Calu3 (cell line): ENCODE measurements at regions not wholly inside any gene's neighbourhood (a gene's known extent, or its start where the extent isn't known, plus 50 kb on each side); places are given as distances from the start of the nearest gene placed in this dataset.

ENCODE experiments used
- BruUV-seq: library from RNA; stranded (reverse); fragments of 400-500 nt; replicated peaks from 2 replicates; lab custom pipeline; 2021; lab: Mats Ljungman, UMichigan
- CTCF ChIA-PET: fragments of 300-600 bp; sonication (Branson Sonifier 250); formaldehyde crosslinking; loops from one replicate; lab custom pipeline; 2022; ENCODE audit warnings: antibody characterized with exemption; lab: Charles Lee
- DNase-seq: peaks from one replicate; pipeline ENCODE4 v3.0.0; 2022
- H3K27ac Mint-ChIP-seq: one replicate; pipeline ENCODE4 v1.8.0; 2022; ENCODE audit warnings: mixed read lengths; ENCODE audit not compliant: unreplicated experiment
- H3K27me3 Mint-ChIP-seq: one replicate; pipeline ENCODE4 v1.8.0; 2022; ENCODE audit warnings: mixed read lengths; ENCODE audit not compliant: unreplicated experiment
- H3K36me3 Mint-ChIP-seq: one replicate; pipeline ENCODE4 v1.8.0; 2022; ENCODE audit warnings: mild to moderate bottlenecking, moderate library complexity, mixed read lengths; ENCODE audit not compliant: insufficient read depth, unreplicated experiment
- H3K4me1 Mint-ChIP-seq: one replicate; pipeline ENCODE4 v1.8.0; 2022; ENCODE audit warnings: mild to moderate bottlenecking, low read depth, mixed read lengths; ENCODE audit not compliant: unreplicated experiment
- H3K4me3 Mint-ChIP-seq: one replicate; pipeline ENCODE4 v1.8.0; 2022; ENCODE audit warnings: mild to moderate bottlenecking, low read depth, moderate library complexity, mixed read lengths; ENCODE audit not compliant: unreplicated experiment
- H3K9me3 Mint-ChIP-seq: one replicate; pipeline ENCODE4 v1.8.0; 2022; ENCODE audit warnings: low read depth, mixed read lengths; ENCODE audit not compliant: unreplicated experiment
- CTCF ChIP-seq: fragments of 200-600 bp; IDR thresholded peaks from one replicate; pipeline ENCODE4 v1.8.0; 2022; ENCODE audit warnings: antibody characterized with exemption; ENCODE audit not compliant: unreplicated experiment
- intact Hi-C: fragments of 100-400 bp; cut with micrococcal nuclease; formaldehyde crosslinking; loops from one replicate; pipeline ENCODE4 v1.10.0; 2022; ENCODE audit not compliant: unreplicated experiment

GRCh38 chr9:117929868-117930267 is 225.7 kb downstream of the TLR4 start:
- Mint-ChIP-seq H3K36me3 (no peaks in the 10 kb centered on the region), H3K27ac (no peak overlapping the region), H3K4me1 (no peaks in the 10 kb centered on the region), H3K27me3 (no peaks in the 10 kb centered on the region), H3K4me3 (no peak overlapping the region), H3K9me3 (peaks cover 20% of the 10 kb centered on the region)
- CTCF ChIA-PET: no interaction called here
- no TSS peak for BruUV-seq
- intact Hi-C loops: no loop called here
- no peak for TF ChIP-seq CTCF
- no peak for DNase-seq

- Mint-ChIP-seq H3K9me3 (peaks cover 19% of the 10 kb centered on the region), H3K36me3 (no peaks in the 10 kb centered on the region), H3K27ac (no peak overlapping the region), H3K27me3 (no peaks in the 10 kb centered on the region), H3K4me3 (no peak overlapping the region), H3K4me1 (no peaks in the 10 kb centered on the region)
- BruUV-seq: no TSS peak
- no peak for DNase-seq
- CTCF ChIA-PET: no interaction called here
- intact Hi-C loops: no loop called here
- TF ChIP-seq CTCF: no peak
Observed at GRCh38 chr9:117932585-117932984, 228.4 kb downstream of the TLR4 start.

GRCh38 chr9:117936185-117937130 is 232.3 kb downstream of the TLR4 start:
- H3K4me1 Mint-ChIP-seq: no peaks in the 10 kb centered on the region
- DNase-seq: no peak
- CTCF ChIA-PET: no interaction called here
- H3K4me3 Mint-ChIP-seq: no peak overlapping the region
- H3K27me3 Mint-ChIP-seq: no peaks in the 10 kb centered on the region
- intact Hi-C loops: no loop called here
- no peak for TF ChIP-seq CTCF
- H3K9me3 Mint-ChIP-seq: peaks cover 12% of the 10 kb centered on the region
- H3K27ac Mint-ChIP-seq: no peak overlapping the region
- no peaks in the 10 kb centered on the region for H3K36me3 Mint-ChIP-seq
- BruUV-seq: no TSS peak

GRCh38 chr9:117938086-117938485 is 233.9 kb downstream of the TLR4 start:
- Mint-ChIP-seq H3K27me3 (no peaks in the 10 kb centered on the region), H3K36me3 (no peaks in the 10 kb centered on the region), H3K9me3 (peaks cover 12% of the 10 kb centered on the region), H3K27ac (no peak overlapping the region), H3K4me3 (no peak overlapping the region), H3K4me1 (no peaks in the 10 kb centered on the region)
- no TSS peak for BruUV-seq
- intact Hi-C loops: no loop called here
- DNase-seq: no peak
- TF ChIP-seq CTCF: no peak
- CTCF ChIA-PET: no interaction called here
